B cell (primary cell): ENCODE measurements at regions not wholly inside any gene's neighbourhood (a gene's known extent, or its start where the extent isn't known, plus 50 kb on each side); places are given as distances from the start of the nearest gene placed in this dataset.

Source experiments
- ATAC-seq: fragments of 200-7000 bp; cut with Tn5 transposase; one replicate; pipeline ENCODE4 v1.10.0; 2021; ENCODE audit warnings: low read depth, mild to moderate bottlenecking, moderate number of reproducible peaks, moderate library complexity
- CTCF ChIA-PET: fragments of 350-600 bp; sonication (Branson Sonifier 250); formaldehyde crosslinking; loops from one replicate; lab custom pipeline; 2021; ENCODE audit warnings: antibody characterized with exemption, inconsistent platforms; lab: Charles Lee
- POLR2A ChIA-PET: fragments of 350-600 bp; sonication (Branson Sonifier 250); formaldehyde crosslinking; loops from one replicate; lab custom pipeline; 2021; ENCODE audit warnings: antibody characterized with exemption; lab: Charles Lee
- DNase-seq: peaks from one replicate; pipeline ENCODE4 v3.0.0; 2013
- H2AFZ ChIP-seq: 2 replicates; pipeline ENCODE4 v1.6.1; 2012; ENCODE audit warnings: mild to moderate bottlenecking, low read depth, low read length; ENCODE audit not compliant: insufficient read depth, poor library complexity, severe bottlenecking
- H3K27ac ChIP-seq, 2 donors: 1 replicate in 1 of 2; 2 replicates in 1 of 2; pipeline ENCODE4 v1.5.1; 2012 to 2013; ENCODE audit warnings: low read length in 2 of 2, mild to moderate bottlenecking in 2 of 2, moderate library complexity in 1 of 2
- H3K27me3 ChIP-seq, 4 experiments: fragments of 200-600 bp in 1 of 4; sonication (generic) in 1 of 4; replicated peaks in 1 of 4; 1 replicate in 2 of 4; 2 replicates in 2 of 4; pipeline versions ENCODE4 v1.6.1 to v1.7.0; 2013 to 2016; ENCODE audit warnings: low read length in 3 of 4, mild to moderate bottlenecking in 2 of 4, mixed read lengths in 1 of 4, moderate library complexity in 1 of 4; ENCODE audit not compliant: insufficient read depth in 4 of 4, control insufficient read depth in 3 of 4; ENCODE audit errors: control extremely low read depth in 1 of 4
- H3K36me3 ChIP-seq, 2 experiments: replicated peaks in 1 of 2; 1 replicate in 1 of 2; 2 replicates in 1 of 2; pipeline versions ENCODE4 v1.6.1 to v1.7.1; 2013; ENCODE audit warnings: low read length in 1 of 2; ENCODE audit not compliant: insufficient read depth in 2 of 2, control insufficient read depth in 1 of 2; ENCODE audit errors: control extremely low read depth in 1 of 2, extremely low read depth in 1 of 2
- H3K4me1 ChIP-seq, 2 donors: fragments of 200-600 bp in 1 of 2; sonication (generic) in 1 of 2; 1 replicate in 1 of 2; 2 replicates in 1 of 2; pipeline versions ENCODE4 v1.5.1 to v1.6.1; 2013 to 2017; ENCODE audit warnings: low read length in 2 of 2; ENCODE audit not compliant: control insufficient read depth in 2 of 2, insufficient read depth in 2 of 2
- H3K4me2 ChIP-seq: replicated peaks from 2 replicates; pipeline ENCODE3; 2012; ENCODE audit warnings: mild to moderate bottlenecking, low read depth, low read length; ENCODE audit not compliant: poor library complexity, severe bottlenecking
- H3K4me3 ChIP-seq, 5 experiments: fragments of 200-600 bp in 1 of 5; sonication (generic) in 1 of 5; 1 replicate in 3 of 5; 2 replicates in 2 of 5; pipeline versions ENCODE4 v1.5.1 to v1.7.0; 2011 to 2016; ENCODE audit warnings: low read length in 4 of 5, mild to moderate bottlenecking in 4 of 5, low read depth in 2 of 5, control low read depth in 1 of 5, moderate library complexity in 1 of 5; ENCODE audit not compliant: insufficient read depth in 1 of 5; ENCODE audit errors: control extremely low read depth in 1 of 5, extremely low read depth in 1 of 5
- H3K79me2 ChIP-seq: fragments of 200-600 bp; sonication (generic); one replicate; pipeline ENCODE4 v1.6.0; 2016; ENCODE audit warnings: low read length; ENCODE audit not compliant: control insufficient read depth, insufficient read depth
- H3K9ac ChIP-seq: fragments of 200-600 bp; sonication (generic); 2 replicates; pipeline ENCODE4 v1.6.1; 2017; ENCODE audit warnings: mild to moderate bottlenecking, low read length, moderate library complexity
- H3K9me3 ChIP-seq, 3 donors: one replicate each; pipeline versions ENCODE4 v1.6.1 to v1.7.1; 2013; ENCODE audit warnings: low read length in 2 of 3; ENCODE audit not compliant: control insufficient read depth in 2 of 3, insufficient read depth in 1 of 3; ENCODE audit errors: control extremely low read depth in 1 of 3
- H4K20me1 ChIP-seq: 2 replicates; pipeline ENCODE4 v1.6.0; 2012; ENCODE audit warnings: mild to moderate bottlenecking, low read length; ENCODE audit not compliant: insufficient read depth, control insufficient read depth, poor library complexity, severe bottlenecking
- H3K27ac Mint-ChIP-seq: one replicate; pipeline ENCODE4 v1.8.0; 2021; ENCODE audit warnings: mixed read lengths
- H3K27me3 Mint-ChIP-seq: one replicate; pipeline ENCODE4 v1.8.0; 2021; ENCODE audit warnings: mixed read lengths
- H3K4me1 Mint-ChIP-seq: one replicate; pipeline ENCODE4 v1.8.0; 2021; ENCODE audit warnings: mixed read lengths
- H3K4me3 Mint-ChIP-seq: one replicate; pipeline ENCODE4 v1.8.0; 2021; ENCODE audit warnings: mixed read lengths
- H3K9me3 Mint-ChIP-seq: one replicate; pipeline ENCODE4 v1.8.0; 2022; ENCODE audit warnings: mixed read lengths; ENCODE audit not compliant: insufficient read depth
- CTCF ChIP-seq: fragments of 200-600 bp; IDR thresholded peaks from one replicate; pipeline ENCODE4 v1.8.0; 2022; ENCODE audit warnings: antibody characterized with exemption, mild to moderate bottlenecking
- EZH2 ChIP-seq: IDR thresholded peaks from 2 replicates; pipeline ENCODE4 v1.6.1; 2012; ENCODE audit warnings: borderline replicate concordance, low read depth, mild to moderate bottlenecking, moderate library complexity, low read length; ENCODE audit not compliant: insufficient read depth, poor library complexity, severe bottlenecking
- WGBS: methylation state at CpG from one replicate; pipeline ENCODE4 v1.1.5; 2013; ENCODE audit warnings: missing lambda C conversion rate; ENCODE audit not compliant: insufficient coverage; 5-methylcytosine and 5-hydroxymethylcytosine counted together
- intact Hi-C: fragments of 100-400 bp; cut with micrococcal nuclease; formaldehyde crosslinking; loops from one replicate; pipeline ENCODE4 v1.10.0; 2022

- ATAC-seq (no peak), DNase-seq (no peak)
- H3K9me3 ChIP-seq: peaks cover 0 to 15% (median 0%) of the 10 kb centered on the region in 3 donors
- intact Hi-C loops: no loop called here
- no peak overlapping the region for H3K4me3 ChIP-seq
- no peaks in the 10 kb centered on the region for H3K79me2 ChIP-seq
- H3K27me3 ChIP-seq: no peaks in the 10 kb centered on the region
- H4K20me1 ChIP-seq: no peaks in the 10 kb centered on the region
- Mint-ChIP-seq H3K4me3 (no peak overlapping the region), H3K9me3 (peaks cover 4% of the 10 kb centered on the region), H3K27me3 (no peaks in the 10 kb centered on the region), H3K27ac (no peak overlapping the region), H3K4me1 (no peaks in the 10 kb centered on the region)
- ChIA-PET CTCF (no interaction called here), POLR2A (no interaction called here)
- no peak for TF ChIP-seq EZH2
- no peak for TF ChIP-seq CTCF
- H2AFZ ChIP-seq: no peak overlapping the region
- H3K4me1 ChIP-seq: no peaks in the 10 kb centered on the region
- H3K9ac ChIP-seq: no peak overlapping the region
- no peaks in the 10 kb centered on the region for H3K36me3 ChIP-seq
- no peak overlapping the region for H3K27ac ChIP-seq
- H3K4me2 ChIP-seq: no peak overlapping the region
- WGBS: no CpG with 5 or more reads among the region's 5 CpGs
Measured at GRCh38 chr1:69319287-69319686, 248.4 kb upstream of the LRRC7 start.

- Mint-ChIP-seq H3K4me1 (no peaks in the 10 kb centered on the region), H3K4me3 (no peak overlapping the region), H3K27me3 (no peaks in the 10 kb centered on the region), H3K9me3 (peaks cover 2% of the 10 kb centered on the region), H3K27ac (no peak overlapping the region)
- intact Hi-C loops: no loop called here
- POLR2A ChIA-PET: no interaction called here
- H3K27me3 ChIP-seq: no peaks in the 10 kb centered on the region
- TF ChIP-seq EZH2 (no peak), CTCF (no peak)
- no peak overlapping the region for H3K9ac ChIP-seq
- no peaks in the 10 kb centered on the region for H3K36me3 ChIP-seq
- H3K27ac ChIP-seq: no peak overlapping the region
- DNase-seq (no peak), ATAC-seq (no peak)
- CTCF ChIA-PET: no interaction called here
- no CpG with 5 or more reads among the region's 5 CpGs for WGBS
- H3K79me2 ChIP-seq: no peaks in the 10 kb centered on the region
- H3K4me1 ChIP-seq: no peaks in the 10 kb centered on the region
- no peak overlapping the region for H3K4me2 ChIP-seq
- H2AFZ ChIP-seq: no peak overlapping the region
- H3K9me3 ChIP-seq: peaks cover 0 to 3% (median 0%) of the 10 kb centered on the region in 3 donors
- H4K20me1 ChIP-seq: no peaks in the 10 kb centered on the region
- no peak overlapping the region for H3K4me3 ChIP-seq
Measured at GRCh38 chr1:69320757-69321211, 246.9 kb upstream of the LRRC7 start.
